GM11168 (cell line): ENCODE measurements at regions not wholly inside any gene's neighbourhood (a gene's known extent, or its start where the extent isn't known, plus 50 kb on each side); places are given as distances from the start of the nearest gene placed in this dataset.

ENCODE experiments used
- in situ Hi-C: fragments of 300-500 bp; cut with MboI; formaldehyde crosslinking; loops from one replicate; pipeline ENCODE4 v1.12.0; 2022; ENCODE audit warnings: low sequenced_read_pairs; ENCODE audit not compliant: unreplicated experiment

- in situ Hi-C loops, result loop anchor here (25.0 kb wide), 1 partner anchor 602 kb away; the partner anchor contains the start of gene ENC1
Observed at GRCh38 chr5:74035521-74035937, 409.5 kb downstream of the ARHGEF28 start.

GRCh38 chr5:74034733-74035132 lies 408.7 kb downstream of the ARHGEF28 start:
- in situ Hi-C loops, result loop anchor here (25.0 kb wide), 1 partner anchor 603 kb away; the partner anchor contains the start of gene ENC1

GRCh38 chr5:74032617-74033016 lies 406.6 kb downstream of the ARHGEF28 start:
- in situ Hi-C loops, result loop anchor here (25.0 kb wide), 1 partner anchor 605 kb away; the partner anchor contains the start of gene ENC1

DNA sequence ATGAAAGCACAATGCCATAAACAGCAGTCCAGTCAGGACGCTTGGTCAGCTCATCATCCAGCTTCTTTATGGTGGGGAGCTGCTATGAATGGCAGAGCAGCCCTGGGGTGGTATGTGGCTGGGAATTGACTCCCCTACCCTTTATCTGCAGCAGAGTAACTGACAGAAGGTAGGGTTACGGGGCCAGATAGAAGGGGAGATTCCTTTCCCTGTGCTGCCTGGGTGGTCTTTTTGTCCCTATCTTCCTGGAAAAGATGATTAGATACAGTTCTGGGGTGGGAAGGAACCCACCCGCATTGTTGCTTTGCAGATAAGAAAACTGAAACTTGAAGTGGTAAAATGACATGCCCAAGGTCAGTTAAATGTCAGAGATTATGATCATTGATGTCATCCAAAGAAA lies 405.5 kb downstream of the ARHGEF28 start:
- in situ Hi-C loops, result loop anchor here (25.0 kb wide), 1 partner anchor 606 kb away; the partner anchor contains the start of gene ENC1

- in situ Hi-C loops, result loop anchor here (25.0 kb wide), 1 partner anchor 606 kb away; the partner anchor contains the start of gene ENC1
Observed at GRCh38 chr5:74030821-74031220, 404.8 kb downstream of the ARHGEF28 start.

GRCh38 chr5:74030371-74030770 lies 404.4 kb downstream of the ARHGEF28 start:
- in situ Hi-C loops, result loop anchor here (25.0 kb wide), 1 partner anchor 607 kb away; the partner anchor contains the start of gene ENC1

DNA sequence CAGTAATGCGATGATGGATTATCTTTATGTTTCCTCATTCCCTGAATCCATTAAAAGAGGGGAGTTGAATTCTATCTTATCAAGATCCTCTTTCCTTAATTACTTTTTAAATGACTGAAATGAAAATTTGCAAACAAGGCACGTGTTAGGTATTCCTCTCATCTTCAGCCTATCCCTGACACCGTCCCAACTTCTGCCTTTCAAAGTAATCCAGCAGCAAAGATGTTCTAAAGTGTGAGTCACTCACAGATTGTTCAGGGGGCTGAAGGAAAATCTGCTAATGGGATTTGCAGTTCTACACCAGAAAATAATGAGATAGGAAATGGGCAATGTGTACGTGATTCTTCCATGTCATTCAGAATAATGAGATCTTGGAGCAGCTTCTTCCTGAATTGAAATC lies 403.0 kb downstream of the ARHGEF28 start:
- in situ Hi-C loops, result loop anchor here (25.0 kb wide), 1 partner anchor 608 kb away; the partner anchor contains the start of gene ENC1

DNA sequence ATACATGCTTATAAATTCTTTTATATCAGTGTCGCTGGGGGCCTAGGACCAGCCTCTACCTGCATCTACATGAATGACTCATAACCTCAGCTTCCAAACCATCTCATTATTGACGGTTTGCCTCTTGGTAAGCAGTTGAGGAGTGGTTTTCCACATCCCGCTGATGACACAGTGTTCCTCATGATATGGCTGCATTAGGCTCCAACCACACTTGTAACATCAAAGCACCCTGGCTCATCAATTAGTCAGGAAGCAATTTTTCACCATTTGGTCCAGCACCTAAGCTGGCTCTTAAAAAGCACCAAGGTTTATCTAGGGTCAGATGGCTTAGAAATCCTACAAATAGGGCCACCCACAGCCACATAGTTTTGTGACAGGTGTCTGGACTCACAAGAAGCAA lies 402.4 kb downstream of the ARHGEF28 start:
- in situ Hi-C loops, result loop anchor here (25.0 kb wide), 1 partner anchor 609 kb away; the partner anchor contains the start of gene ENC1

- in situ Hi-C loops, result loop anchor here (25.0 kb wide), 1 partner anchor 609 kb away; the partner anchor contains the start of gene ENC1
Observed at GRCh38 chr5:74027732-74028338, 401.8 kb downstream of the ARHGEF28 start.

DNA sequence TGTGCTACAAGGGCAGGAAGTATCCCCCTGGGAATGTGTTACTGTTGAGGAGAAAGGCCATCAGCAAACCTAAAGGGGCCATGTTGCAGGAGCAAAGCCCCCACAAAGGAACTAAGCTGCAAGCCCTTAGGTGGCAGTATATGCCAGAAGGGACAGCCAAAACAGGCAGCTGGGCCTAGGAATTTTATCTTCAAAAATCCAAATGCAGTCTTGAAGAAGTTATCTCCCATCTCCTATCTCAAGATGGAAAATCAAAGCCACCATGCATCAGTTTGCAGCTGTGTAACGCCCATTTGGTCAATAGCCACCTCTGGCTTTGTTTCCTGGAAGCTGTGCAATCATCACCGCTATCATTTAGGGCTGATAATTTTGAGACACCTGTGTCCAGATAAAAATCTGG lies 400.3 kb downstream of the ARHGEF28 start:
- in situ Hi-C loops, result loop anchor here (25.0 kb wide), 1 partner anchor 611 kb away; the partner anchor contains the start of gene ENC1

DNA sequence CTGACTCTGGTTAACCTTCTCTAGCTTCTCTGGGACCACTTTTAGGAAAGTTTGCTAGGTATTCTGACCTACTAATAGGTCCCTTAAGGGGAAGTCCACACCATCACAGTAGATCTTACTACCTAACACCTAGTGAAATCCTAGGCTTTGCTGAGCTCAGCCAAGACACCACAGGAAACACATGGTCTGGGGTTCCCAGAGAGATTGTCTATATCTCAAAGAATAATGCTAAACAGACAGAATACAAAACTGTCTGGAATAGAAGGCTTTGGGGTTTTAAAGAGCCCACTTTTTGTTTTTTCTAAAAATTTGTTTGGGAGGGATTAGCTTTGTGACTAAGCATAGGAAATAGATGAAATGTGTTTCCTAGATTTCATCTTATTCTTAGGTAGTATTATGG lies 395.1 kb downstream of the ARHGEF28 start:
- in situ Hi-C loops, result no loop called here

- in situ Hi-C loops, result no loop called here
Observed at GRCh38 chr5:74020503-74020902, 394.5 kb downstream of the ARHGEF28 start.

DNA sequence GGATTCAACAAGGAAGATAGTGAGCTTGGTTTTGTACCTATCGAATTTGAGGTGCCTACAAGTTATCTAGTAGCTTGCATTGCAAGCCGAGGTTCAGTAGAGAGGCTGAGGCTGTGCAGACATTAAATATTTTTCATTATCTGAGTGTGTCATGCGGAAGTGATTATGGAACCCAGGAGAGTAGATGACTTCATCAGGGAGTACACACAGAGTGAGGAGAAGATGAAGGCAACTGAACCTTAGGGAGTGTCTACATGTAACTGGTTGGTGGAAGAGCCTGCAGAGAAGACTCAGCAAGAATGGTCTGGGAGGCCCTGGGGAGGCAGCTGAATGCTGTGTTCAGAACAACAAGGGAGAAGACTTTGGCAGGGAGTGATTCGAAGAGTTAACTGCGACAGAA lies 393.9 kb downstream of the ARHGEF28 start:
- in situ Hi-C loops, result no loop called here

DNA sequence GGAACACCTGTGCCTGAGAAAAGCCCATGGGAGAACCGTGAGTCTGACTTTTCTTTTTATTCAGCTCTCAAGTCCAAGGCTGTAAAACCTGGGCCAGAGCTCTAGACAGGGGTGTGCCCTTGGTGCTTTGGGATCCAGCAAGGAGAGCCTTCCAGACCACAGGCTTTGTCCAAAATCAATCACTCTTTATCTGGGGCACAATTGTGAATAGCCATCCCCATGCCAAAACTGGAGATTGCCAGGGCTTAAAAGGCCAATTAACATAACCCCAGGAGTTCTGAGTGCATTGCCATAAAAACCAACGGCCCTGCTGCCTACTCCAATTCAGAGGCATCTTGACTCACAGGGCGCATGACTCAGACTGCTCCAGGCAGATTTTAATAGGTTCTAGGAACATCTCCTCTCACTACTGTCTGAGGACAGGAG lies 391.8 kb downstream of the ARHGEF28 start:
- in situ Hi-C loops, result no loop called here

DNA sequence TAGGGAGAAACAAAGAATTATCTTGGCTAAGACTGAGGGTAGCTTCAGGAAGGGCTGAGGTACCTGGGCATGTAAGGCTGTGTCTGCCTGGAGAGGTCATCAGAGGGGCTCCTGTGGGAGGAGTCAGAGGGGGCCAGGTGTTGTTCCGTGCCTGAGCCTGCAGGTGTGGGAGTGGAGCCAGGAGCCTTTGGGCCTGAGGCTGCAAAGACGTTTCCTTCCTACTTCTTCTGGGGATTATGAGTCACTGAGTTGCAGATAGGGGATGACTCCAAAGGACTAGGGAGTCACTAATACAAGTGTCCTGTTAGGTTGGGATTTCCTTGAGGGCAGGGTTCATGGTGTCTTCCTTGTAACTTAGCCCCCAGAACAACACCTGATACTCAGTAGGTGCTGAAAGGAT lies 391.1 kb downstream of the ARHGEF28 start:
- in situ Hi-C loops, result no loop called here

GRCh38 chr5:74016373-74016772 lies 390.4 kb downstream of the ARHGEF28 start:
- in situ Hi-C loops, result no loop called here

DNA sequence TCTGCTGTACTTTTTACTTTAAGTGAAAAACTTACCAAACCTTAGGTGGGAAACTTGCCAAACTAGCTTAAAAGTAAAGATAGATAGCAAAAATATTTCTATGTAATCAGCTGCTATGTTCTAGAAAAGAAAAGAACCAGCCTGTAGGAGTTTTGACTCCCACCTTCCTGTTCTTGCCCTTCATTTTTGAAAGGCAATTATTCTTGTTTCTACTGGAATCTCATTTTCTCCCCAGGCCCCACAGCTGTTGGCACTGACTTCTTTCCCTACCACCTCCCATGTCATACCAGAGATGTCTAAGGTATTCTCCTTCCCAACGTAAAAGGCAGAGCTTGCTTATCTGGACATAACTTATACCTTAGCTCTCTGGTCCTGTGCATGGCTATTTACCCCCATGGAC lies 389.7 kb downstream of the ARHGEF28 start:
- in situ Hi-C loops, result no loop called here

DNA sequence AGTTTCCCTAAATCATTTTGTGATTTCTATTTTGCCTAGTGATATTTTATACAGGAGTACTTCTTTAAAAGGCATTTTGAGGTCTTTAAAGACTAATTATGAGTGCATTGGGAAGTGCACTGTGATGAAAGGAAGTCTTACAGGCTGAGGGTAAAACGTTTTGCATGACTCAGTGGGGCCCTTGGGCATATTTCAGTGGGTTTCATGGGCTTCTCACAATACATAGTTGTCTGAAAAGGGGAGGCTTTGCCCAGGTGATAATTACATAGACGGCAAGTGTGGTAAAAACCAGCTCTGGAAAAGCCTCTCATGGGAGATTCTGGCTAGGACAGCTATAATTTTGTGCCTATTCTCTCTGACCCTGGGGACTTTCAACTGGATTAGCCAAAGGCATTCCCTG lies 387.2 kb downstream of the ARHGEF28 start:
- in situ Hi-C loops, result no loop called here

DNA sequence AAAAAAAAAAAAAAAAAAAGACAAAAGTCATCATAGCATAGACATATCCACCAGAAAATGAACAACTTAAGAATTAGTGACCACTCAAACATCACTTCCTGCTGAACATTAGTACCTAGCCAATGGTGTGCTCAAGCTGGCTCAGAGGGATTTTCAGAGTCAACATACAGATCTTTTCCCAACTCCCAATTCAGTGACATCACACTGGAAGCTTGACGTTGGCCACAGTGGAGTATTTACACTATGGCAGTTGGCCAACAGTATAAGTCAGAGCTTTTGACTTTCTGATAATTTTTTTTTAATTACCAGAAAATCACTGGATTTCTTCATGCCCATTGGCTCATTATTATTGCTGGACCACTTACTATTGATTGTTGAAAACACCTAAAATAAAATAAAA lies 383.5 kb downstream of the ARHGEF28 start:
- in situ Hi-C loops, result no loop called here

- in situ Hi-C loops, result no loop called here
Observed at GRCh38 chr5:74007193-74007592, 381.2 kb downstream of the ARHGEF28 start.

GRCh38 chr5:73999297-73999696 lies 373.3 kb downstream of the ARHGEF28 start:
- in situ Hi-C loops, result no loop called here

DNA sequence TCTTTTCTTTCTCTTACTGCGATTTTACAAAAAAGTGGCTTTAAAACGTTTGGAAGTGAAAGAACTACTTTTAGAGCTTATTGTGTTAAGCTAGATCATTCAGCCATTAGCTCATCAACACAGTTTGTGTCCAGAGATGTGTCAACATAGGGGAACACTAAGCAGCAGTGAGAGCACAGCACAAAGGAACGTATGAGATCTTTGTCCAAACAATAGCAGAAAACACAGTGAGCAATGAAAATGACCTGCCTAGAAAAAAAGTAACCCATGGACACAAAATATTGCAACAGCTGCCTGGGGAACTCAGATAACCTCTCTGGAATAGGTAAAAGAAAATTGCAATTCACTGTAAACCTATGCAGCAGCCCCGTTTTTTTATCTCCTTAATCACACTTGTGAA lies 372.5 kb downstream of the ARHGEF28 start:
- in situ Hi-C loops, result no loop called here
